Panc1 (cell line): ENCODE measurements at regions not wholly inside any gene's neighbourhood (a gene's known extent, or its start where the extent isn't known, plus 50 kb on each side); places are given as distances from the start of the nearest gene placed in this dataset.

ENCODE experiments used
- POLR2AphosphoS5 ChIP-seq: IDR thresholded peaks from 2 replicates; pipeline ENCODE4 v1.6.1; 2012; ENCODE audit warnings: mild to moderate bottlenecking, low read depth, low read length, moderate library complexity
- TF ChIP-seq, protein P1 (sequence below): fragments of 450-650 bp; IDR thresholded peaks from 2 replicates; pipeline ENCODE4 v1.5.1; 2017; ENCODE audit warnings: mild to moderate bottlenecking

DNA sequence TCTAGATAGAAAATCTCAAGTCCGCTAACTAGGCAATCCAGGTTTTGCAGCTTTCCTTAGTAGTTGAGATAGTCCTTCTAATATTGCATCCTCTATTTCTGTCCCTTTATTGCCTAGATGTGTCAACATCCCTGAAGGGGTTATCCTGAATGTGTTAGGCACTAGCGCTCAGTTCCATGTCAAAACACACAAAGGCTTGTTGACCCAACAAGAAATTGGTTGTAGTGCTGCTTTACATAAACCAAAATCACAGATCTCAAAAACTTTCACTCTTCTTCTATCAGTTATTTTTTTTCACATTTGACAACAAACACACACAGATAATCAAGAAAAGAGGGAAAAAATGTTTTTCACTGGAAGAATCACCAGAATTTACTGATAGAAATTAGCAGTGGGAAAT is 51.4 kb upstream of the SOX2 start:
- TF ChIP-seq, protein P1, sequence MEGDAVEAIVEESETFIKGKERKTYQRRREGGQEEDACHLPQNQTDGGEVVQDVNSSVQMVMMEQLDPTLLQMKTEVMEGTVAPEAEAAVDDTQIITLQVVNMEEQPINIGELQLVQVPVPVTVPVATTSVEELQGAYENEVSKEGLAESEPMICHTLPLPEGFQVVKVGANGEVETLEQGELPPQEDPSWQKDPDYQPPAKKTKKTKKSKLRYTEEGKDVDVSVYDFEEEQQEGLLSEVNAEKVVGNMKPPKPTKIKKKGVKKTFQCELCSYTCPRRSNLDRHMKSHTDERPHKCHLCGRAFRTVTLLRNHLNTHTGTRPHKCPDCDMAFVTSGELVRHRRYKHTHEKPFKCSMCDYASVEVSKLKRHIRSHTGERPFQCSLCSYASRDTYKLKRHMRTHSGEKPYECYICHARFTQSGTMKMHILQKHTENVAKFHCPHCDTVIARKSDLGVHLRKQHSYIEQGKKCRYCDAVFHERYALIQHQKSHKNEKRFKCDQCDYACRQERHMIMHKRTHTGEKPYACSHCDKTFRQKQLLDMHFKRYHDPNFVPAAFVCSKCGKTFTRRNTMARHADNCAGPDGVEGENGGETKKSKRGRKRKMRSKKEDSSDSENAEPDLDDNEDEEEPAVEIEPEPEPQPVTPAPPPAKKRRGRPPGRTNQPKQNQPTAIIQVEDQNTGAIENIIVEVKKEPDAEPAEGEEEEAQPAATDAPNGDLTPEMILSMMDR: no peak
- TF ChIP-seq POLR2AphosphoS5: no peak
